ENCODE measurements at regions not wholly inside any gene's neighbourhood (a gene's known extent, or its start where the extent isn't known, plus 50 kb on each side); places are given as distances from the start of the nearest gene placed in this dataset.

- Histone ChIP-seq H3K4me3 (ENCODE audit: low read length) (no peak overlapping the region), H3K4me1 (ENCODE audit: low read length) (peaks cover 5% of the 10 kb centered on the region; the same call in 1 of the 2 replicates), H4K20me1 (ENCODE audit: insufficient read depth, low read length) (no peaks in the 10 kb centered on the region), H3K79me2 (ENCODE audit: low read length) (no peaks in the 10 kb centered on the region), H3K36me3 (replicated peaks; ENCODE audit: low read depth, low read length) (no peaks in the 10 kb centered on the region), H2AFZ (ENCODE audit: low read depth, low read length) (no peak overlapping the region), H3K9ac (ENCODE audit: low read length) (no peak overlapping the region), H3K9me3 (ENCODE audit: insufficient read depth, low read length) (no peaks in the 10 kb centered on the region), H3K4me2 (ENCODE audit: low read length) (no peak overlapping the region), H3K27me3 (ENCODE audit: low read depth, low read length) (no peaks in the 10 kb centered on the region; the same call in 1 of the 2 replicates), H3K27ac (ENCODE audit: low read length) (no peak overlapping the region)
- TF ChIP-seq CTCF (IDR thresholded peaks at IDR 0.05; ENCODE audit: low read depth, low read length), result no peak
- no peak for TF ChIP-seq EZH2phosphoT487 (IDR thresholded peaks at IDR 0.05; ENCODE audit: low read depth)
Observed at GRCh38 chr1:215003686-215004085, 78.9 kb upstream of the KCNK2 start.

- Histone ChIP-seq H3K9ac (ENCODE audit: low read length) (no peak overlapping the region), H3K4me1 (ENCODE audit: low read length) (peaks cover 5% of the 10 kb centered on the region; the same call in 1 of the 2 replicates), H3K79me2 (ENCODE audit: low read length) (no peaks in the 10 kb centered on the region), H3K27me3 (ENCODE audit: low read depth, low read length) (no peaks in the 10 kb centered on the region; the same call in 1 of the 2 replicates), H2AFZ (ENCODE audit: low read depth, low read length) (no peak overlapping the region), H3K27ac (ENCODE audit: low read length) (no peak overlapping the region), H3K4me3 (ENCODE audit: low read length) (no peak overlapping the region), H3K9me3 (ENCODE audit: insufficient read depth, low read length) (no peaks in the 10 kb centered on the region), H4K20me1 (ENCODE audit: insufficient read depth, low read length) (no peaks in the 10 kb centered on the region), H3K4me2 (ENCODE audit: low read length) (no peak overlapping the region), H3K36me3 (replicated peaks; ENCODE audit: low read depth, low read length) (no peaks in the 10 kb centered on the region)
- TF ChIP-seq CTCF (IDR thresholded peaks at IDR 0.05; ENCODE audit: low read depth, low read length) (no peak), EZH2phosphoT487 (IDR thresholded peaks at IDR 0.05; ENCODE audit: low read depth) (no peak)
Observed at GRCh38 chr1:215004121-215004827, 78.3 kb upstream of the KCNK2 start.

- H3K4me3 ChIP-seq (ENCODE audit: low read length), result no peak overlapping the region
- no peaks in the 10 kb centered on the region for H3K9me3 ChIP-seq (ENCODE audit: insufficient read depth, low read length)
- no peak overlapping the region for H3K9ac ChIP-seq (ENCODE audit: low read length)
- H3K36me3 ChIP-seq (replicated peaks; ENCODE audit: low read depth, low read length), result no peaks in the 10 kb centered on the region
- TF ChIP-seq CTCF (IDR thresholded peaks at IDR 0.05; ENCODE audit: low read depth, low read length), result no peak
- TF ChIP-seq EZH2phosphoT487 (IDR thresholded peaks at IDR 0.05; ENCODE audit: low read depth), result no peak
- H3K27ac ChIP-seq (ENCODE audit: low read length), result no peak overlapping the region
- H3K4me2 ChIP-seq (ENCODE audit: low read length), result no peak overlapping the region
- no peaks in the 10 kb centered on the region for H4K20me1 ChIP-seq (ENCODE audit: insufficient read depth, low read length)
- H3K79me2 ChIP-seq (ENCODE audit: low read length), result no peaks in the 10 kb centered on the region
- H3K27me3 ChIP-seq (ENCODE audit: low read depth, low read length), result no peaks in the 10 kb centered on the region; the same call in 1 of the 2 replicates
- no peak overlapping the region for H2AFZ ChIP-seq (ENCODE audit: low read depth, low read length)
- H3K4me1 ChIP-seq (ENCODE audit: low read length), result peaks cover 5% of the 10 kb centered on the region; the same call in 1 of the 2 replicates
Observed at GRCh38 chr1:215005078-215005477, 77.5 kb upstream of the KCNK2 start.

GRCh38 chr1:215005656-215006345, 76.7 kb upstream of the KCNK2 start:
- Histone ChIP-seq H3K79me2 (ENCODE audit: low read length) (no peaks in the 10 kb centered on the region), H3K27ac (ENCODE audit: low read length) (no peak overlapping the region), H3K4me1 (ENCODE audit: low read length) (peaks cover 5% of the 10 kb centered on the region; the same call in 1 of the 2 replicates), H3K9ac (ENCODE audit: low read length) (no peak overlapping the region), H4K20me1 (ENCODE audit: insufficient read depth, low read length) (no peaks in the 10 kb centered on the region), H3K36me3 (replicated peaks; ENCODE audit: low read depth, low read length) (no peaks in the 10 kb centered on the region), H3K4me2 (ENCODE audit: low read length) (no peak overlapping the region), H3K4me3 (ENCODE audit: low read length) (no peak overlapping the region), H3K9me3 (ENCODE audit: insufficient read depth, low read length) (no peaks in the 10 kb centered on the region), H3K27me3 (ENCODE audit: low read depth, low read length) (no peaks in the 10 kb centered on the region; the same call in 1 of the 2 replicates), H2AFZ (ENCODE audit: low read depth, low read length) (no peak overlapping the region)
- no peak for TF ChIP-seq CTCF (IDR thresholded peaks at IDR 0.05; ENCODE audit: low read depth, low read length)

Measured in OCI-LY3 (cell line).